Gastrocnemius medialis (tissue), 4 donors: ENCODE measurements at regions not wholly inside any gene's neighbourhood (a gene's known extent, or its start where the extent isn't known, plus 50 kb on each side); places are given as distances from the start of the nearest gene placed in this dataset.

Experiments
- ATAC-seq, 2 donors: fragments of 150-250 bp; one replicate each; pipeline ENCODE4 v1.9.1; 2016
- DNase-seq, 2 donors: peaks; one replicate each; pipeline ENCODE4 v3.0.0-alpha.2; 2019
- H3K27ac ChIP-seq, 4 donors: fragments of 200-600 bp; sonication (generic); 1 replicate in 1 of 4; 2 replicates in 3 of 4; pipeline ENCODE4 v1.5.1; 2016 to 2018; ENCODE audit warnings: mild to moderate bottlenecking in 2 of 4, moderate library complexity in 1 of 4
- H3K27me3 ChIP-seq, 3 donors: fragments of 200-600 bp; sonication (generic) in 2 of 3; 1 replicate in 1 of 3; 2 replicates in 2 of 3; pipeline versions ENCODE4 v1.5.1 to v1.6.0; 2016 to 2019; ENCODE audit warnings: mild to moderate bottlenecking in 1 of 3, moderate library complexity in 1 of 3
- H3K36me3 ChIP-seq, 2 donors: fragments of 200-600 bp; sonication (generic) in 1 of 2; one replicate each; pipeline ENCODE4 v1.5.1; 2017 to 2018
- H3K4me1 ChIP-seq, 2 donors: fragments of 200-600 bp; sonication (generic) in 1 of 2; one replicate each; pipeline ENCODE4 v1.5.1; 2016 to 2017; ENCODE audit warnings: mild to moderate bottlenecking in 2 of 2
- H3K4me3 ChIP-seq, 4 donors: fragments of 200-600 bp; sonication (generic) in 3 of 4; 1 replicate in 1 of 4; 2 replicates in 3 of 4; pipeline ENCODE4 v1.5.1; 2016 to 2019; ENCODE audit warnings: mild to moderate bottlenecking in 2 of 4
- H3K9me3 ChIP-seq, 3 donors: fragments of 200-600 bp; sonication (generic) in 2 of 3; 1 replicate in 1 of 3; 2 replicates in 2 of 3; pipeline ENCODE4 v1.5.1; 2016 to 2019
- POLR2A ChIP-seq, 2 donors: fragments of 450-650 bp; IDR thresholded peaks; one replicate each; pipeline ENCODE4 v1.6.1; 2017; ENCODE audit warnings: antibody characterized with exemption in 2 of 2, mild to moderate bottlenecking in 2 of 2, moderate library complexity in 2 of 2
- in situ Hi-C, 4 donors: fragments of 200-750 bp; cut with MboI; loops; one replicate each; pipeline versions ENCODE4 v1.15.0 to v1.8.0; 2017; ENCODE audit warnings: low sequenced_read_pairs in 4 of 4
- intact Hi-C: fragments of 100-400 bp; cut with DNase I; formaldehyde crosslinking; loops from one replicate; pipeline ENCODE4 v1.15.1; 2023; ENCODE audit warnings: low total_unique reads
- TF ChIP-seq, protein P1 (sequence below), 5 experiments: fragments of 450-650 bp in 3 of 5; fragments of 200-600 bp in 2 of 5; sonication (generic) in 2 of 5; IDR thresholded peaks in 4 of 5; conservative IDR thresholded peaks in 1 of 5; 1 replicate in 4 of 5; 2 replicates in 1 of 5; pipeline ENCODE4 v1.5.1; 2016 to 2019; ENCODE audit warnings: antibody characterized with exemption in 5 of 5, mild to moderate bottlenecking in 3 of 5, moderate library complexity in 3 of 5

DNA sequence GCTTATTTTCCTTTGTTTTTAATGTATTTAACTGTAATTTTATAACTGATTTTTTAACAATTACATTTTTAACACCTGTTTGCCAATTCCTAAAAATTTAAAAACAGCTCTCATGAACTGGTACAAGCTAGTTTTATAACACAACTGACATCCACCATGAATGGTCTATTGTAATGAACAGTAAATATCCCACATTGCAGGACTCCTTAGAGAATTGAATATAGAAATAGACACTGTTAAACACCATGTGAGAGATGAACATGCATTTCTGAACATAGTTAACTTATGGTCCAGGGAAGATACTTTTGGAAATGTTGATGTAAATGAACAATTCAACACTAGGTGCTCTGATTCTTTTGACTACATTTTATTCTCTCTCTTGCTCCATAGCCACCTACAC, 195.1 kb upstream of the GMDS start:
- in situ Hi-C loops, result no loop called here
- Histone ChIP-seq H3K27ac (no peak overlapping the region), H3K9me3 (no peaks in the 10 kb centered on the region), H3K4me1 (no peaks in the 10 kb centered on the region), H3K4me3 (no peak overlapping the region), H3K36me3 (no peaks in the 10 kb centered on the region), H3K27me3 (no peaks in the 10 kb centered on the region)
- DNase-seq, result no peak
- intact Hi-C loops, result loop anchor here (10.0 kb wide), 1 partner anchor 194 kb away; no protein-coding TSS in a partner anchor
- TF ChIP-seq, protein P1, sequence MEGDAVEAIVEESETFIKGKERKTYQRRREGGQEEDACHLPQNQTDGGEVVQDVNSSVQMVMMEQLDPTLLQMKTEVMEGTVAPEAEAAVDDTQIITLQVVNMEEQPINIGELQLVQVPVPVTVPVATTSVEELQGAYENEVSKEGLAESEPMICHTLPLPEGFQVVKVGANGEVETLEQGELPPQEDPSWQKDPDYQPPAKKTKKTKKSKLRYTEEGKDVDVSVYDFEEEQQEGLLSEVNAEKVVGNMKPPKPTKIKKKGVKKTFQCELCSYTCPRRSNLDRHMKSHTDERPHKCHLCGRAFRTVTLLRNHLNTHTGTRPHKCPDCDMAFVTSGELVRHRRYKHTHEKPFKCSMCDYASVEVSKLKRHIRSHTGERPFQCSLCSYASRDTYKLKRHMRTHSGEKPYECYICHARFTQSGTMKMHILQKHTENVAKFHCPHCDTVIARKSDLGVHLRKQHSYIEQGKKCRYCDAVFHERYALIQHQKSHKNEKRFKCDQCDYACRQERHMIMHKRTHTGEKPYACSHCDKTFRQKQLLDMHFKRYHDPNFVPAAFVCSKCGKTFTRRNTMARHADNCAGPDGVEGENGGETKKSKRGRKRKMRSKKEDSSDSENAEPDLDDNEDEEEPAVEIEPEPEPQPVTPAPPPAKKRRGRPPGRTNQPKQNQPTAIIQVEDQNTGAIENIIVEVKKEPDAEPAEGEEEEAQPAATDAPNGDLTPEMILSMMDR (IDR thresholded peaks at IDR 0.05 in 4 of 5, conservative IDR thresholded peaks at IDR 0.05 in 1 of 5), result no peak
- no peak for TF ChIP-seq POLR2A (IDR thresholded peaks at IDR 0.05)
- ATAC-seq, result no peak

DNA sequence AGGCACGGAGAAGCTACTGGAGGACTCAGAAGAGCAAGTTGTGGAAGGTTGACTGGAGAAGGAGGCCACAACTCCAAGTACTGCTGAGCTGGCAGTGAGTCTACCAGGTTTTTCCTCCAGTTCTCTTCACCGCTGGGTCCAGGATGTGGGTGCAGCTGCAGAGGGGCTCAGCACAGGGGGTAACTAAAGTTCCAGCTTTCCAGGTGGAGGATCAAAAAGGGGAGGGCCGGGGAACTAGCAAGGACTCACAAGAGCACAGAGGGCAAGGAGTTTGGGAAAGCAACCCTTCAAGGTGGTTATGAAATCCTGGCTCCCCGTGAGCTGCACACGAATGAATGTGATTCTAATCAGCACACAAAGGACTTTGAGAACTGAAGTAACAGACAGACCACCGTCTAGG, 194.2 kb upstream of the GMDS start:
- DNase-seq (no peak), ATAC-seq (no peak)
- H3K4me3 ChIP-seq, result no peak overlapping the region
- intact Hi-C loops, result loop anchor here (10.0 kb wide), 1 partner anchor 195 kb away; no protein-coding TSS in a partner anchor
- in situ Hi-C loops, result no loop called here
- no peaks in the 10 kb centered on the region for H3K27me3 ChIP-seq
- TF ChIP-seq, protein P1 (IDR thresholded peaks at IDR 0.05 in 4 of 5, conservative IDR thresholded peaks at IDR 0.05 in 1 of 5), result no peak
- TF ChIP-seq POLR2A (IDR thresholded peaks at IDR 0.05), result no peak
- H3K27ac ChIP-seq, result no peak overlapping the region
- H3K4me1 ChIP-seq, result no peaks in the 10 kb centered on the region
- H3K36me3 ChIP-seq, result no peaks in the 10 kb centered on the region
- H3K9me3 ChIP-seq, result no peaks in the 10 kb centered on the region

DNA sequence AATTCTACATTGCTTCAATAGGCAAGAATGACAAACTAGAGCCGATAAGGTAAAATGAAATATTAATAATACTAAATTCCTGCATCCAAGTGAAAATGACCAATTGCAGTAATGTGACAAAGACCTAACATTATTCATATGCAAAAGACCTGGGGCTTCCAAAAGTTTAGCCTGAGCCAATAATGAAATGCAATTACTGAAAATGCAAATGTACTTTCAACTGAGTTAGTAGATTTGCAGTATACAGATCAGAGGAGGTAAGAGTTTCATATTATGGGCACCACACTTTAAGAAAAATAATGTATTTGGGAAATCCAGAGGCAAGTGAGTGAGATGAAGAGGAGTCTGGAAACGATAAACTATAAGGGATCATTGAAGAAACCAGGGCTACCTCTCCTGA, 193.7 kb upstream of the GMDS start:
- H3K36me3 ChIP-seq, result no peaks in the 10 kb centered on the region
- DNase-seq, result no peak
- TF ChIP-seq, protein P1 (IDR thresholded peaks at IDR 0.05 in 4 of 5, conservative IDR thresholded peaks at IDR 0.05 in 1 of 5), result no peak
- no peak for TF ChIP-seq POLR2A (IDR thresholded peaks at IDR 0.05)
- no peaks in the 10 kb centered on the region for H3K9me3 ChIP-seq
- no peak overlapping the region for H3K27ac ChIP-seq
- H3K4me1 ChIP-seq, result no peaks in the 10 kb centered on the region
- ATAC-seq, result no peak
- no peaks in the 10 kb centered on the region for H3K27me3 ChIP-seq
- in situ Hi-C loops (no loop called here), intact Hi-C loops (no loop called here)
- no peak overlapping the region for H3K4me3 ChIP-seq

GRCh38 chr6:2436410-2437154, 191.2 kb upstream of the GMDS start:
- Histone ChIP-seq H3K27ac (no peak overlapping the region), H3K27me3 (no peaks in the 10 kb centered on the region), H3K36me3 (no peaks in the 10 kb centered on the region), H3K9me3 (no peaks in the 10 kb centered on the region), H3K4me3 (no peak overlapping the region), H3K4me1 (no peaks in the 10 kb centered on the region)
- in situ Hi-C loops, result no loop called here
- no peak for DNase-seq
- intact Hi-C loops, result no loop called here
- ATAC-seq, result no peak
- TF ChIP-seq, protein P1 (IDR thresholded peaks at IDR 0.05 in 4 of 5, conservative IDR thresholded peaks at IDR 0.05 in 1 of 5), result no peak
- TF ChIP-seq POLR2A (IDR thresholded peaks at IDR 0.05), result no peak

DNA sequence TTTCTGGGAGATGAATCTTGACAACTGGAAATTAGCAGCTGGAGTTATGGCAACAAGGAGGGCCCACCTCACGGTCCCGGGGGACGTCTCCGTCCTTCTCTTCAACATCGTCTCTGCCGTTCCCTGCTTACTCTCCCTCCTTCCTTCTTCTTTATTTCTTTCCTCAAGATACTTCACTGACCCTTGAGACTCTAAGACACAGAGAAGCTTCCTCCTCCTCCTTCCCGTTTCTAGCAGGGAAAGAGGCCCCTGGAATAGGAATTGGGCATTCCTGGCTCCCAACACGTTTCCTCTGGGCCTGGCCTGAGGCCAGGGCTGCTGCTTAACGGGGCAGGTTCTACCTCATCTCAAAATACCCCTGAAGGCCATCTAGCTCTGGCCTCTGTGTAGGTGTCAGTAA, 189.9 kb upstream of the GMDS start:
- Histone ChIP-seq H3K27me3 (no peaks in the 10 kb centered on the region), H3K36me3 (no peaks in the 10 kb centered on the region), H3K4me1 (no peaks in the 10 kb centered on the region), H3K4me3 (no peak overlapping the region), H3K9me3 (no peaks in the 10 kb centered on the region), H3K27ac (no peak overlapping the region)
- DNase-seq (no peak), ATAC-seq (no peak)
- TF ChIP-seq, protein P1 (IDR thresholded peaks at IDR 0.05 in 4 of 5, conservative IDR thresholded peaks at IDR 0.05 in 1 of 5), result no peak
- TF ChIP-seq POLR2A (IDR thresholded peaks at IDR 0.05), result no peak
- in situ Hi-C loops (no loop called here), intact Hi-C loops (no loop called here)
